AG09319 (cell line): ENCODE measurements at regions not wholly inside any gene's neighbourhood (a gene's known extent, or its start where the extent isn't known, plus 50 kb on each side); places are given as distances from the start of the nearest gene placed in this dataset.

ENCODE experiments used
- DNase-seq: peaks from one replicate; pipeline ENCODE4 v3.0.0-alpha.2; 2010; ENCODE audit warnings: low read depth; ENCODE audit errors: extremely low read depth
- TF ChIP-seq, protein P1 (sequence below): IDR thresholded peaks from 2 replicates; pipeline ENCODE4 v1.5.1; 2011; ENCODE audit warnings: low read depth, mild to moderate bottlenecking, inconsistent platforms, low read length, moderate library complexity

GRCh38 chr7:115356139-115356746 is 434.3 kb downstream of the MDFIC start:
- TF ChIP-seq, protein P1, sequence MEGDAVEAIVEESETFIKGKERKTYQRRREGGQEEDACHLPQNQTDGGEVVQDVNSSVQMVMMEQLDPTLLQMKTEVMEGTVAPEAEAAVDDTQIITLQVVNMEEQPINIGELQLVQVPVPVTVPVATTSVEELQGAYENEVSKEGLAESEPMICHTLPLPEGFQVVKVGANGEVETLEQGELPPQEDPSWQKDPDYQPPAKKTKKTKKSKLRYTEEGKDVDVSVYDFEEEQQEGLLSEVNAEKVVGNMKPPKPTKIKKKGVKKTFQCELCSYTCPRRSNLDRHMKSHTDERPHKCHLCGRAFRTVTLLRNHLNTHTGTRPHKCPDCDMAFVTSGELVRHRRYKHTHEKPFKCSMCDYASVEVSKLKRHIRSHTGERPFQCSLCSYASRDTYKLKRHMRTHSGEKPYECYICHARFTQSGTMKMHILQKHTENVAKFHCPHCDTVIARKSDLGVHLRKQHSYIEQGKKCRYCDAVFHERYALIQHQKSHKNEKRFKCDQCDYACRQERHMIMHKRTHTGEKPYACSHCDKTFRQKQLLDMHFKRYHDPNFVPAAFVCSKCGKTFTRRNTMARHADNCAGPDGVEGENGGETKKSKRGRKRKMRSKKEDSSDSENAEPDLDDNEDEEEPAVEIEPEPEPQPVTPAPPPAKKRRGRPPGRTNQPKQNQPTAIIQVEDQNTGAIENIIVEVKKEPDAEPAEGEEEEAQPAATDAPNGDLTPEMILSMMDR, result peak; percentile 23
- no peak for DNase-seq

GRCh38 chr7:115354925-115355324 is 433.0 kb downstream of the MDFIC start:
- DNase-seq, result no peak
- TF ChIP-seq, protein P1, result no peak

DNA sequence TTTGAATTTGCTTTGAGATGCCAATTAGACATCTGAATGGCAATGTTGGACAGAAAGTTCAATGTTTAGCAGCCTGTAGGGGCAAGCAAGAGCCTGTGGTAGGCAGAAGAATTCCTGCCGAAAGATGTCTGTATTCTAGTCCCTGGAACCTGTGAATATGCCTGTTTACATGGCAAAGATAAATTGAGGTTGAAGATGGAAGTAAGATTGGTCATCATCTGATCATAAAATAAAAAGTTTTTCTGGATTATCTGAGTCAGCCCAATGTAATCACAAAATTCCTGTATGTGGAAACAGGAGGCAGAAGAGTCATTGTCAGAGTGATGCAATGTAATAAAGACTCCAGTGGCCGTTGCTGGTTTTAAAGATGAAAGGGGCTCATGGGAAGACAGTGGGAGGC is 430.5 kb downstream of the MDFIC start:
- TF ChIP-seq, protein P1, result no peak
- peak; percentile 11 for DNase-seq

GRCh38 chr7:115350764-115351163 is 428.9 kb downstream of the MDFIC start:
- no peak for DNase-seq
- TF ChIP-seq, protein P1, result no peak

DNA sequence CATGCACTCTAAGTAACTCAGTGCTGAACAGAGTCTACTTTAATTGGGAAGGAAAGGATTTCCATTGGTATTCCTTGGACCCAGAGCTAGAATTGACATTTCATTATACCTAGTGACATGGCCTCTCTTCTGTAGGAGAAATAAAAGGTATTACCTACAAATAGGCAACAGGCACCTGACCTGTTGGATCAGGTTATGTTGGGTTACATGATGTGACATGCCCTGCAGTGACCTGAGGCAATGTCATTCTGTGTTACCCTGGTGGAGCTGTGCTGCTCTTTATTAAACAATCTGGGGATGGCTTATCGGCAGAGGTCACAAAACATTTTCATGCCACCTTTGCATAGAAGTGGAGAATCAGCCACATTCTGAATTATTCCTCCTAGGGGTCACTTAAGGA is 427.7 kb downstream of the MDFIC start:
- TF ChIP-seq, protein P1, result no peak
- DNase-seq, result no peak

DNA sequence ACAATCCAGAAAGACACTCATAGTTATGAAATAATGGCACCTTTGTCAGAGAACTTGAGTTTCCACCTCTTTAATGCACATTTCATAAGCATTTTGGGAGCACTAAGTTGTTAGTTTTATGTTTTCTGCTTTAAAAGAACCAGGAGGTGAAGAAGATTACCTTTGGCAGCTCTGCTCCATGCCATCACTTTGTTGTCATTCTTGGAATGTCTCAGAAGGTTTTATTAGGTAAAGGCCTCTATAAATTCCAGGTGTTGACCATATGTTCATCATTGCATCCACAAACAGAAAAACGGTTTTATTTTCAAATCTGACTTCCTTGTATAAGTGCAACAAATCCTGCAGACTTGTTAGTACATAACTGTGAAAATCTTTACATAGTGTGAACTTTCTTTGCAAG is 424.8 kb downstream of the MDFIC start:
- TF ChIP-seq, protein P1, result no peak
- DNase-seq, result no peak

GRCh38 chr7:115340828-115341227 is 418.9 kb downstream of the MDFIC start:
- TF ChIP-seq, protein P1, result no peak
- DNase-seq, result peak; percentile 14
